GM21360 (cell line): ENCODE measurements at regions not wholly inside any gene's neighbourhood (a gene's known extent, or its start where the extent isn't known, plus 50 kb on each side); places are given as distances from the start of the nearest gene placed in this dataset.
"Not testable (repeated sequence)": the region's sequence is repeated elsewhere in the genome, so short reads cannot be mapped to it uniquely, and the experiment has no call there.

Source experiments
- ATAC-seq: cut with Tn5 transposase; IDR thresholded peaks from one replicate; pipeline ENCODE4 v1.9.1; 2021; ENCODE audit warnings: mild to moderate bottlenecking, moderate library complexity; ENCODE audit not compliant: unreplicated experiment

DNA sequence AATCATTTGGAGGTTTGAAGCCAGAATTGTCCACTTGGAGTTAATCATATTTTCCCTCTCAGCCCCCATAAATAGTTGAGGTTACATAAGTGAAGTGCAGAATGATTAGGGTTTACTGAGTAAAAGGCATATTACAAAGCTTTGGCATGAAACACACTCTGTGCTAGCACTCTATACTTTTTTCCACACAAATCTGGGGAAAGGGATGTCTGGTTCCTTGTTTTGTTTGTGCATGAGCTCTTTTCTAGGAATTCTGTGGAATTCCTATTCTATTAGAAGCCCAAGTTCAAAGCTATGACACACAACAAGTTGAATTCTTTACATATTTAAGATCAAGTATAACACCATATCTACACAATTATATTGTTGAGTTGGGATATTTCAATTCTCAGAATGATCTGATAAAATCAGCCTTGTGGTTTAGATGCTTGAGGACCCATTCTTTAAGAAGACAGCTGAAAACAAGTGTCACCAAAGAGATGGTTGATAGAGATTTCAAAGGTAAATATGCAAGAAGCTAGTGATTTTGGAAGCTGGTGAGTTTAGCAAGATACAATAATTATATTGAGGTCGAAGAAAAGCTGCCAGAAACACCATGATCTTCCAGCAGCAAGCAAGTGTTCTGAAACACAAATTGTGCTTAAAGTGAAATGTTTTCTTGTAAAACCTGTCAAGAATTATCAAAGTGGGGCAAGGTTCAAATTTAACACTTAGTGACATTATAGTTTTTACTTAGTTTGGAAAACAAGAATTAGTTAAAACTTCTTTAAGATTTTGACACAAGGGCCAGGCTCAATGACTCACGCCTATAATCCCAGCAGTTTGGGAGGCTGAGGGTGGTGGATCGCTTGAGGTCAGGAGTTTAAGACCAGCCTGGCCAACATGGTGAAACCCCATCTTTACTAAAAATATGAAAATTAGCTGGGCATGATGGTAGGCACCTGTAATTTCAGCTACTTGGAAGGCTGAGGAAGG, 122.6 kb downstream of the INHBA start:
- no peak for ATAC-seq

GRCh38 chr7:41578700-41579099, 124.2 kb downstream of the INHBA start:
- ATAC-seq: no peak

DNA sequence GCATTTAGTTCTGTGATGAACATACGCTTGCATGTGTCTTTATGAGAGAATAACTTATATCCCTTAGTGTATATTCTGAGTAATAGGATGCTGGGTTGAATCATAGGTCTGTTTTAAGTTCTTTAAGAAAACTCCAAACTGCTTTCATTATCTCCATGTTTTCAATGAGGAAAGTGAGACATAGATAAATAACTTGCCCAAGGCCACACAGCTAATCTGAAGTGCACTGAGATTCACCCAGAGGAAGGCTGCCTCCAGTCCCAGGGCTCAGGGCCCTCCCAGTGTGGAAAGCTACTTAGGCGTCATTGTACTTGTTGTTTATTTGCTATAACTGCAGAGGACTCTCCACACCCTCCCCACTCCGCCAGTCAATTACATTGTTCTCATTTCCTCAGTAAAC, 126.7 kb downstream of the INHBA start:
- ATAC-seq: no peak

GRCh38 chr7:41574377-41574776, 128.5 kb downstream of the INHBA start:
- no peak for ATAC-seq

GRCh38 chr7:41573862-41574261, 129.0 kb downstream of the INHBA start:
- no peak for ATAC-seq

- ATAC-seq: no peak
Observed at GRCh38 chr7:41573443-41573842, 129.4 kb downstream of the INHBA start.

- no peak for ATAC-seq
Observed at GRCh38 chr7:41573015-41573414, 129.9 kb downstream of the INHBA start.

- ATAC-seq: no peak
Observed at GRCh38 chr7:41571573-41571972, 131.3 kb downstream of the INHBA start.

- no peak for ATAC-seq
Observed at GRCh38 chr7:41570766-41571165, 132.1 kb downstream of the INHBA start.

DNA sequence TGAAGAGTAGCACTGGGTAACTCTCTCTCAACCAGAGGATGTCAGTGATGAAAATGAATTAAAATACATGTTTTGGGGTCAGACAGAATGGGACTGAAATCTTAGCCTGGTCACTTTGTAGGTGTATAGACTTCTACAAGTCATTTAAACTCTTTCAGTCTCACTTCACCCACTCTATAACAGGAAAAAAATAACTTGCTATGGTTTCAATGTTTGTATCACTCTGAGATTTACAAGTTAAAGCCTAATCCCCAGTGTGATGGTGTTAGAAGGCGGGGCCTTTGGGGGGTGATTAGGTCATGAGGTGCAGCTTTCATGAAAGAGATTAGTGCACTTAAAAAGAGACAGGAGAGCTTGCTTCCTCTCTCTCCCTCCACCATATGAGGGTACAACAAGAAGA, 134.8 kb downstream of the INHBA start:
- no peak for ATAC-seq

GRCh38 chr7:41567731-41568114, 135.2 kb downstream of the INHBA start:
- ATAC-seq: no peak

- ATAC-seq: no peak
Observed at GRCh38 chr7:41567031-41567730, 135.7 kb downstream of the INHBA start.

DNA sequence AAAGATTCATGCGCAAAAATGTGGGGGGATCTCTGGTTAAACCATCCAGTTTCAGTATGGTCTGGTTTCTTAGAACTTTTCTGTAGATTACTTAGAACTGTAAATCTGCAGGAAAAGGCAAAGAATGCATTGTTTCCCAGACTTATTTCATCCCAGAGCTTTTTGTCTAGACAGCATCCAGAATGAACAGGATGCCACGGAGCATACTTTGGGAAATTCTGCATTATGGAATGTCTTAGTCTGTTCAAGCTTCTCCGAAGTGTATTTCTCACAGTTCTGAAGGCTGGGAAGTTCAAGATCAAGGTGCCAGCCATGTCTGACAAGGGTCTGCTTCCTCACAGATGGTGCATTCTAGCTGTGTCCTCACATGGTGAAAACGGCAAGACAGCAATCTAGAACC, 136.3 kb downstream of the INHBA start:
- ATAC-seq: no peak

GRCh38 chr7:41565655-41566054, 137.2 kb downstream of the INHBA start:
- ATAC-seq: no peak

DNA sequence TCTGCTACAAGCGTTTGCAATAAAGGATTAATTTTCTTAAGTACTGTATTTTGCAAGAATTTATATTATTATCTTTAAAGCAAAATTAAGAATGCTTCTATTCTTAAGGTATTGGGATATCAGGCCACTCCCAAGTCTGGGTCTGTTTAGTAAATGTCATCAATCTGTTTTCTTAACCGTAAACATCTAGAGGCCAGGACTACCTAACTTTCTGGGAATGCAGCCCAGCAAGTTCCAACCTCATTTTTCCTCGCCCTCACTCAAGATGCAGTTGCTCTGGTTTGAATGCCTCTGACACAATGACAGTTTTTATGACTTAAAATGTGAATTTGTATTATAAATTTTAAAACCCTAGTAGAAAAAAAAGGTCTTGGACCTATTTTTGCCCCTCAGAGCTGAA, 143.5 kb downstream of the INHBA start:
- ATAC-seq: no peak

- no peak for ATAC-seq
Observed at GRCh38 chr7:41554481-41554880, 148.4 kb downstream of the INHBA start.

DNA sequence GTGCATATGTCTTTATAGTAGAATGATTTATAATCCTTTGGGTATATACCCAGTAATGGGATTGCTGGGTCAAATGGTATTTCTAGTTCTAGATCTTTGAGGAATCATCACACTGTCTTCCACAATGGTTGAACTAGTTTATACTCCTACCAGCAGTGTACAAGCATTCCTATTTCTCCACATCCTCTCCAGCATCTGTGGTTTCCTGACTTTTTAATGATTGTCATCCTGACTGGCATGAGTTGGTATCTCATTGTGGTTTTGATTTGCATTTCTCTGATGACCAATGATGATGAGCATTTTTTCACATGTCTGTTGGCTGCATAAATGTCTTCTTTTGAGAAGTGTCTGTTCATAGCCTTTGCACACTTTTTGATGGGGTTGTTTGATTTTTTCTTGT, 152.8 kb downstream of the INHBA start:
- not testable (repeated sequence) for ATAC-seq

- ATAC-seq: no peak
Observed at GRCh38 chr7:41544241-41544640, 158.6 kb downstream of the INHBA start.

GRCh38 chr7:41540601-41541000, 162.3 kb downstream of the INHBA start:
- ATAC-seq: no peak

- ATAC-seq: no peak
Observed at GRCh38 chr7:41538810-41539724, 163.8 kb downstream of the INHBA start.
